GM21528 (cell line): ENCODE measurements at regions not wholly inside any gene's neighbourhood (a gene's known extent, or its start where the extent isn't known, plus 50 kb on each side); places are given as distances from the start of the nearest gene placed in this dataset.

Experiments
- ATAC-seq: cut with Tn5 transposase; IDR thresholded peaks from one replicate; pipeline ENCODE4 v1.9.1; 2021; ENCODE audit warnings: mild to moderate bottlenecking, moderate library complexity; ENCODE audit not compliant: unreplicated experiment, low FRiP score

DNA sequence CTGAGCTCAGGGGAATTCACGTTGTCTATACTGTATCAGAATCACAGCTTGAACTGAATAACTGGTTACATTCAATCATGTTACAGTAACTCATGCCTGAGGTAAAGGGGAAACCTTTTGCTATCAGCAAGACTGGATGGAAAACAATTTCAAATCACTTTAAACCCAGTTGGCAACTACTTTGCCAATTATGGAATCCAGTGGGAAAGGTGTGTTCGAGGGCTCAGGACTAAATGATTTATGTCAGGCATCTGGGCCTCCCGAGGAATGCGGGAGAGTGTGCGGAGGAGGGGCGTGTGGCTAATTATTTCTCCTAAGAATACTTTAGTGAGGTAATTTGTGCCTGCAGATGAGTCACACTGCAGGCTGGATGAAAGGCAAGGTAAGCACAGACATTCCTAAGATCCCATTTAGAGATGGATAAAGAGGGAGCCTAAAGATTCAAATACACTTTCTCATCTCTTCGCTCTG, 100.1 kb downstream of the HRH4 start:
- ATAC-seq, result no peak

DNA sequence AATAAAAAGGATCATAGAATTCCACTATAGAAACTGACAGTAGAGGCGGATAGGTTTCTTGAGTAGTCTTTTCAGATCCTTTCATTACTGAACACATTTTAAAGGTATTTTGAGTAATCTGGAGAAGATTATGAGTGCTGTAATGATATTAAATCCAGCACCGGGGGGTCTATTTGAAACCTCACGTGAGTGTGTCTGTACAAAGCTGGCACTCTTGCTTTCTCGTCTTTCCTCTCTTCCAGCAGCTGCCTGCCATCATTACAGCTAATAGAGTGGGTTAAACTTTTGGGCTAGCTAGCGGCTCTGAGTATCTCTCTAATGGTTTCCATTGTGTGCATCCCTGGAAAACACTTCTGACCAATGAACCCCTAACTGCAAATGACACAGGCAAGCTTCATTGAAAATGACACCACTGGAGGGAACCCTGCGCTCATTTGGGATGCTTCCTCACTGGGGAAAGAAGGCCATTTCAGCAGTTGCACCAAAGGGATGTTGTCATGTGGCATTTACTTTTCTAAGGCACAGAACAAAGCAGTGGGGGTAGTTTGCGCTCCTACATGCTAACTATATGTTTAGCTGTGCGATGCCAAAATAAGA, 101.0 kb downstream of the HRH4 start:
- no peak for ATAC-seq

DNA sequence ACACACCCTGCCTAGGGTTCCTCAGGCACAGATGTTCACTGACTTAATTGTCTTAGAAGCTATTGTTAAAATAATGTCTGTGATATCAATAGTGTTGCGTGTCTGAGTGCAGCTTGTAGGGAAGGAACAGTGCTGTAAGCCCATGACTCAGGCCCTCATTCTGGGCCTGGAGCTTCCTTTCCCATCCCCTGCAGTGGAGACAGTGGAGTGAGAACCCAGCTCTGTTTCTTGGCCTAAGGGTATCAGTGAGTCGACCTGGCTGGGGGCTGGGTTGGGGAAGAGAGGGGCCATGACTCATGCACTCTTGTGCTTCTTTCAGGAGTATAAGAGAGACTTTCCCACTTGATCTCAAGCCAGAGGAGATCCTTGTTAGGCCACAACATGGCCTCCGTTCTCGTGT, 106.8 kb downstream of the HRH4 start:
- no peak for ATAC-seq

DNA sequence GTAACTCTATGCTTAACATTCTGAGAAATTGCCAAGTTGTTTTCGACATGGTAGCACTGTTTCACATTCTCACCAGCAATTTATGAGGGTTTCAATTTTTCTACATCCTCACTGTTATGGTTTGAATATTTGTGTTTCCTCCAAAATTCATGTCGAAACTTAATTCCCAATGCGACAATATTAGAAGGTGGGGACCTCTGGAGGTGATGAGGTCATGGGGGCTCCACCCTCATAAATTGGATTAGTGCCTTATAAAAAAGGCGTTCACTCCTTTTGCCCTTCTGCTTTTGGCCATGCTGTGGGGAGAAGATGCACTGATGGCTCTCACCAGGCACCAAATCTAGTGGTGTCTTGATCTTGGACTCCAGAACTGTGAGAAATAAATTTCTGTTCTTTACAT, 110.3 kb downstream of the HRH4 start:
- ATAC-seq, result no peak

DNA sequence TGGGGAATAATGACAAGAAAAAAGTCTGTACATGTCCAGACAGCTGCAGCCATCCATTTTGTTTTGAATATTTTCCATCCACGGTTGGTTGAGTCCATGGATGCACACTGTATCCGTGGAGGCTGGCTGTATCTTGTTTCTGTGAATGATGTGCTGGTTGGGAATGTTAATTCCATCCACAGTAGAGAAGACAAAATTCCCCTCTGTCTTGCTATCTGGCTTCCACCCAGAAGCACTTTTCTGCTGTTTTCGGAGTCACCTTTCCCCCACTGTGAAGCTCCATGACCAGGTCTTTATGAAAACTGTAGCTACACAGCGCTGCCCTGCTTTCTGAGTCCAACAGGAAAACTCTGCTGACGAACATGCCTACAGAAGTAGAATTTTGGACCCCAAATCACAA, 122.3 kb downstream of the HRH4 start:
- no peak for ATAC-seq

DNA sequence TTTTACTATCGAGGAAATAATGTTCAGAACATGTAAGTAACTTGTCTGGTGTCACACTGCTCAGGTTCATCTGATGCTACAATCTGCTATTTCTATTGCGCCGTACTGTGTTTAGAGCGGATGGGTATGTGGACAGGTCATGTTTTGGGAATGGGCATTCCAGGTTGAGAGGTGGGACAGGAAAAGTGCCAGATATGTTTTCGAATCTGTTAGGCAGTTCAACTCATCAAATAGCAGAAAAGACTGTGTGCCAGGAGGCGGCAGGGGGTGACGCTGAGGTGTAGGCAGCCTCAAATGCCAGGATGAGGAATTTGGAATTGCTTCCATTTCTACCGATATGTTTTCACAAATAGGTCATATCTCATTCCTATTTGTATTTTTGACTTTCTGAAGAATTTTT, 123.8 kb downstream of the HRH4 start:
- no peak for ATAC-seq

DNA sequence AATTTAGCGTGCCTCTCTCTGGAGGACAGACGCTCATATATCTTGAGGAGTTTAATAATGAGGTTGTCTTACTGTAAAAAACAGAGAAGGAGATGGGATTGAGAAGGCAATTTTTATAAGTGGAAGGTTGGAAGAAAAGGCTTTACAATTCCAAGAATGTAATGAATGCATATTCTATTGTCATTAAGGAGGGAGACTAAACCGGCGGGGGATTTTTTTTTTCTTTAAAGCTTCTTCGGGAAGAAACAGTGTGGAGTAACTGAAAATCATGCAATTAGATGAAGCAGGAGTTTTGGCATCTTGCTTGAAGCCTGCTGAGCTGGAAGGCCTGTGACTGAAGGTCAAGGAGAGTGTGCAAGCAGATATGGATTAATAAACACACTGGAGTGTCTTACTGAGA, 124.4 kb downstream of the HRH4 start:
- ATAC-seq, result no peak

DNA sequence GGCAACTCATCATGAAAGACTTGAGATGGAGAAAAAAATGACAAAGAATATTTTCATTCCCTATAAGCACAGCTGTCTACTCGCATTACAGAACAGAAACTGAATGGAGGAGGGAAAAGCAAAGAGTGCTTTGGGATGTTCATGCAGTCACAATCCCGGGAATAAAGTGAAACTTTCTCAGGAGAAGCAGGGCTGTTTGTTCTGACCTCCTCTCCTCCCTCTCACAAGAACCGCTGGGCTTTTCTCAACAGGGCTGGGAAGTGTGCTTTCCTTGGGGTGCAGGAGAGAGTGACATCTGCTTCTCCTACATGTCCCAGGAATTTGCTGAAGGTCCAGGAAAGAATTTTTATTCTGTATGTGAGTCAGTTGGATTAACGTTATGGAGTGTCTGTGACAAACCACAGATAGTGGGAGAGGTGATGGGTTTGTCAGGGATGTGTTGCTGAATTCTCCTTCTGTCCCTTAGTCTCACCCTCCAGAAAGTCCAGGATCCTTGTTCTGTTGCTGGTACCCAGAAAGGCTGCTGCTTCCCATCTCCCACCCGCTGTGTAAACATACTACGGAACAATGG, 125.6 kb downstream of the HRH4 start:
- no peak for ATAC-seq

DNA sequence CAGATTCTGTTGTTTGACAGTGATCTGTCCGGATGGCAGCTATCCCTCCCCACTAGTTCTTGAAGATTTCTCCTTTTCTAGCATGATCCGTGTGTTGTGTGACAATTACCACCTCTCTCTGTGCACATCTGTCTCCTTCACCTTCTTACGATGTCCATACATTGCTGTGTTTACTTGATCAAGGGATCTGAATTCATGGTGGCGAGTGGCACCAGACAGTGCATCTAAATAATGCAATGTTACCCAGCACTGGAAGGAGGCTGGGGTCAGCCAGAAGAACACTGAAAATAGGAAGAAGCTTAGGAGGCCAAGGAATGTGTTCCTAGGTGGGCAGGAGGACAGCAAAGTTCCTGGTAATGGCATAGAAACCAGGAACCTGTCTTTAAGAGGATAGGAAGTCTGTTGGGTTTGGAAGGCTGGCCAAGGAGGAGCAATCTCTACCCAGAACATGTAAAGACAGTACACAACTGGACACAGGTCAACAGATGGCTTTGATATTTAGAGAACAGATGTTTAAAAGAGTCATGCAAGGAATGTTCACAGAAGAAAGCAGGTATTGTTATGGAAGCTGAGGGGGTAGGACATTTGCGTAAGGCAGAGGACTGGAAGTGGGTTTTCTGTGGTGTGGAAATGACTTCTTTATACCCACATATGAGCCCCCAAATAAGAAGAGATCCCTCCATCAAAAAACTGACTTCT, 126.4 kb downstream of the HRH4 start:
- no peak for ATAC-seq

DNA sequence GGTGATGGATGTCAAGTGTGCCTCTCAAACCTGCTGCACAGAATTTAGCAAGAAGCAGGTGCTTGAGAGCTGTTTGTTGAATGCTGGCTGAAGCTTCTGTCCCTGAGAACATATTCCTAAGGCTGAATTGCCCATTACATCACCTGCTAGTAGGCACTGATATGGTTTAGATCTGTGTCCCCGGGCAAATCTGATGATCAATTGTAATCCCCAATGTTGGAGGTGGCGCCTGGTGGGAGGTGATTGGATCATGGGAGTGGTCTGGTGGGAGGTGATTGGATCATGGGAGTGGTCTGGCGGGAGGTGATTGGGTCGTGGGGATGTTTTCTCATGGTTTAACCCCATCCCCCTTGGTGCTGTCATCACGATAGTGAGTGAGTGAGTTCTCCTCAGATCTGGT, 128.0 kb downstream of the HRH4 start:
- no peak for ATAC-seq

DNA sequence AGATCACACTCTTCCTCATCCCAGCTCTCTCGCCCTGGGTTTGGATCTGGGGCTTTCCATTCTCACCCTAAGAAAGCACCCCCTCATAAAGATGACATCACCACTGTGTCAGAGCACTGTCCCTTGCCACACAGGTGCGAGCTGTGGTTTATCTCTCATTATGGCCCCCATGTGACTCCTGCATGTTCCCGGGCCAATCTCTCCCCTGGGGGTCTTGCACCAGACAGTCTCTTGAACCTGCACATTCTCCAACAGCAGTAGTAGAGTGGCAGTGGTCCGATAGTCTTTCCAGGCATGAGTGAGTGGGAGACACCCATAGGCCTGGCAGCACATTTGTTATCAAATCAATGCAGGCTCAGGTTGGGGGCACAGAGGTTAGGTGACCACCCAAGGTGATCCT, 130.5 kb downstream of the HRH4 start:
- no peak for ATAC-seq

DNA sequence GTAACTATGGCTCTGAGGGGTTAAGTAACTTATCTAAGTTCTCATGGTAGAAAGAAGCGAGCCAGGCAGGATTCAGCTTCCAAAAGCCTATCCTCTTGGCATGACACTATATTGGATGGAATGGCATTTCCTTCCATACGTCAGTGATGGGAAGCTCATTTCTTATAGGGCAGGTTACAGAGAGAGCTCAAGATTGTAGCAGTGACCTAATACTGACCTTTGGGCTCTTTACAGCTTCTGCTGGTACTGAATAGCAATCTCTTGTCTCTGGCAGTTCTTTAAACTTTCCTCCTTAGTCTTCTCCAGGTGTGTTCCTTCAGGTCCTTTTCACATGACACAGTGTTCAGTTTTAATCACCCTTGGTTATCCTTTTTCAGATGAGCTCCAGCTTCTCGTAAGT, 133.0 kb downstream of the HRH4 start:
- no peak for ATAC-seq

DNA sequence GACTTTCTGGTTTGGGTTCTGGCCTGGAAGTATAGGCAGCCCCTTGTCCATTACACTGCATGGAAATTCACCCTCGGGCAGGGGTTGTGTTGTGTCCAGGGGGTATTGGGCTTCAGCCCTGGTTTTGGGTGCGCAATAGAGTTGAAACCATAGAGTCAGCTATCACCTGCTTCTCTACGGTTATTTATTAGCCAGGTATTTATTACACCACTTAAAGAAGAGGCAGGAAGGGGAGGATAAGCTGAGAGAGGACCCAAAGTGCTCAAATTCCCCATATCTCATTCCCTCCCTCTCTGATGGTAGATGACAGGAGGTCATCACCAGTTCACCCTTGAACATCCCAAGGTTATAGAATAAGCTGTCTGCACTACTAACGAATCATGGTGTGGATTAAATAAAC, 133.4 kb downstream of the HRH4 start:
- ATAC-seq, result no peak

DNA sequence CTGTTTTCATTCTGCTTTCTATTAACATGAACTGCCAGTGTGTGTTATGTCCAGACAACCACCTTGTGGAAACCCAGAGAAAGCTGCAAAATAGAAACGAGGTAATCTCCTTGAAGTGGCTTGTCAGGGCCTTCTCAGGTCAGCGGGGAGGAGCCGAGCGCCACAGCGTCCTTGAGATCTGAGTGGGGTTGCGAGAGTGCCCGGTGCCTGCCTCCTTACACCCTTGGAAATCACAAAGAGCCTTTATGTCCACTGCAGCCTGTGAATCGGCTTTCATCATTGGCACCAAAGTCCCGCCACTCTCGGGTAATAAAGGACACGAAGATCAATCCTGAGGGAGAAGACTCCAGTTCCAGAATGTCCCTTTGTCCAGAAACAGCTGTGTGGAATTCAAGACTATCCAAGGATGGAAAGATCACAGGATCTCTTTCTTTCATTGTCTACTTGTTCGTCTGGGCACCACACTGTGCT, 135.2 kb downstream of the HRH4 start:
- ATAC-seq, result no peak

DNA sequence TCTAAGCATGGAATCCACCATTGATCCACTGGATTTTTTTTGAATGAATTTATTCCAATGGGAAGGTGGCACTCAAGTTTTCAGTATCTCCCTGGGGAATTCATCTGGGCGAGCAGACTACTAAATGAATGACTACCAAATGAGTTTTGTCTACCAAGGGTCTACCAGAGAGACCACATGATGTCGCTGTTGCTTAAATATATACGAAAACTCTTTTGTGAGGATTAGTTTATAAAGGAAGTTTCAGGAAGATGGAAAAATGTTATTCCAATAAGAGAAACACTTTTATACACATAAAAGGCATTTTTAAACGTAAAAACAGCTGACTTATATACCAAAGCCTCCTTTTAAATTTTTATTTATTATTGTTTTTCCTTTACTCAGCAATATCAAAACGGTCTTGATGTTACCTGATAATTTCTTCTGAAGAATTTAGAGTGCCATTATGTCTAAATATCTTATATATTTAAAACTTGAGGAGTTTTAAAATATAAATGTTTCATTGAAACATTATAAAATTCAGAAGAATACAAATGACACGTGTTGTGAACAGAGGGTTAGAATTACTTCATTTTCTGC, 139.7 kb downstream of the HRH4 start:
- no peak for ATAC-seq

DNA sequence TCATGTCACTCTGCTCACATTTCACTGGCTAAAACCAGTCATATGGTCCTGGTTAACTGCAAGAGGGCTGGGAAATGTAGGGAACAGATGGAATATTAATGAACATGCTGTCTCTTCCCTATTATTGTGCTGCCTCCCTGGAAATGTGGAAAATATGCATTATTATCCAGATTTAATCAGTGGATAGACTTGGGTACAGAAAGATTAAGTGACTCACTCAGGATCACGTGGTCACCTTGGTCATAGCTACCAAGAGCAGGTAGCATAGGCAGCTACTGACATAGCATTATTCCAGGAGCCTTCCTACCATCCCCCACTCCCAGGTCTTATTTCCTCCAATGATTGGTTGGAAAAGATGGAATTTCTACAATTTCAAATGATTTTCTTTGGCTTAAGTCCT, 141.1 kb downstream of the HRH4 start:
- no peak for ATAC-seq

DNA sequence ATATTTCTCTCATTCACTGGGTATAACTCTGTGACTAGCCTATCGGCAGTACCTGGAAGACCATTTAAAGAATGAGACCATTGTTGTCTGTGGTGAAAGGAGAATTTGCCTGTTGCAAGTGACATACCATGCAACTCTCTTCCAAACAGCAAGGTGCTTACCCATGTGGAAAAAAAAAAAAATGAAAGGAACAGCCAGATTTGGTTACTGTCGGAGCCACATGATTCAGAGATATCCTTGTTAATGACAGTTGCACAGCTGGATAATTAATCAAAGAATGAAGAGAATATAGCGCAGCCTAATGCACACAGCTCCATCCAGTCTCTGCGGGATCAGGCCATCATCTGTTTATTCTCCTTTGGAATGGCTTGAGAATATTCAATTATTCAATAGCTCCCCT, 141.8 kb downstream of the HRH4 start:
- no peak for ATAC-seq

DNA sequence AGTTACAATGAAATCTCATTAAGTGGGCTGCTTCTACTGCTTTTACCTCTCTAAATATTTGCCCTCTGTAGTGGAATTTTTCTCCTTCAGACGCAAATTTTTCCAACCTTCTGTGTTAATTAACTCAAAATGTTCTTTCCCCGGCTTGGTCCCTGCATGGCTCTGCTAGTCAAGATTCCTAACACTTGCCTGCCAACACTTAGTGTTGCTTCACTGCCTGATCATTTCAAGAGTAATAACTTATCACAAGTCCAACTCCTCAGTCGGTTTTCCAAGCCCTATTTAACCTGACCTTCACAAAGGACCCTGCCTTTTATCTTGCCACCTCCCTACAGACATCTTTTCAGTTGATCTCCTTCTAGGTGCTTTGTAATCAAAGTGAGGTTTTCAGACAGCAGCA, 142.7 kb downstream of the HRH4 start:
- no peak for ATAC-seq

DNA sequence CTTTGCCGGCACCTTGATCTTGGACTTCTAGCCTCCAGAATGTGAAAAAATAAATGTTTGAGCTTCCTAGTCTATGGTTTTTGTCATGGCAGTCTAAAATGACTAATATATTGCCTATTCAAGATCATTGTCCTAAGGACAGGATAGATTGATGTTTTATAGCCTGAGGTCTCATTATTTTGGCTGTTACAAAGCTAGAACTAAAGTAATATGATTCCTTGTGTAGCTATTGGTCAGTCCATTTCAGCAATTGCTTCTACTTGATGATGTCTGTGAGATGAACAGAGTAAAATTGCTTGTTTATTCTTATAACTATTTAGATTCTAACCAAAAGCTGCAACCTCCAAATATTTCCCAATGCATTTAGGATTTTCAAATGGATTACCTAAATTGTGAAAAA, 145.0 kb downstream of the HRH4 start:
- no peak for ATAC-seq

DNA sequence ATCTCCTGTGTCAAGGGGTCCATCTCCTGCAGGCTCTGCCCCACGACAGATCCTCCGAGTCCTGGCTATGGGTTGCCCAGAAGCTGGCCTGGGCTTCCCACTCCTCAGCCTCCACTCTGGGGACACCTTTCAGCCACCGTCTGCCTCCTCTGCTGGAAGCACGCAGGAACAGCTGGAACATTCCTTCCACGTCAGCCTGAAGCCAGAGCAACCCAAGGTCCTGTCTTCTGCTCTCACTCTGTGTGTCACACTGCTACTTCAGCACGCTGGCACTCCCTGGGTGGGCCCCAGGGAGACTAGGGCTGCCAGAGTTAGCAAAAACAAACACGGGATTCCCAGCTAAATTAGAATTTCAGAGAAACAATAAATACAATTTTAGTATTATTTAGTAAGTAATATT, 148.8 kb downstream of the HRH4 start:
- no peak for ATAC-seq

DNA sequence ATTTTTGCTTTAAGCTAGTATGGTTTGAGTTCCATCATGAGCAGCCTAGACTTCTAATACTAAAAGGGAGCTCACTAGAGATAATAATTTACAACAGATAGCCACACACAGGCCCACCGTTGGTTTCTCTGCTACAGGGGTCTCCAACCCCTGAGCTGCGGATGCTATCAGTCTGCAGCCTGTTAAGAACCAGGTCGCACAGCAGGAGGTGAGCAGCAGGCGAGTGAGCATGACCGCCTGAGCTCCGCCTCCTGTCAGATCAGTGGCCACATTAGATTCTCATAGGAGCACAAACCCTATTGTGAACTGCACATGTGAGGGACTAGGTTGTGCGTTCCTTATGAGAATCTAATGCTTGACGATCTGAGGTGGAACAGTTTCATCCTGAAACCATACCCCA, 150.6 kb downstream of the HRH4 start:
- ATAC-seq, result no peak
